PFSK-1 (cell line): ENCODE measurements at regions not wholly inside any gene's neighbourhood (a gene's known extent, or its start where the extent isn't known, plus 50 kb on each side); places are given as distances from the start of the nearest gene placed in this dataset.

ENCODE experiments used
- POLR2AphosphoS5 ChIP-seq: IDR thresholded peaks from 2 replicates; pipeline ENCODE4 v1.6.1; 2012; ENCODE audit warnings: low read depth, mild to moderate bottlenecking, control low read depth, low read length, moderate library complexity
- TAF1 ChIP-seq: IDR thresholded peaks from 2 replicates; pipeline ENCODE4 v1.6.1; 2012; ENCODE audit warnings: low read length, control low read depth, borderline replicate concordance; ENCODE audit not compliant: insufficient read depth
- TF ChIP-seq, protein P1 (sequence below), 2 experiments: IDR thresholded peaks; 2 replicates each; pipeline versions ENCODE4 v1.6.1 to v1.8.0; 2011 to 2012; ENCODE audit warnings: low read depth in 2 of 2, low read length in 2 of 2, control low read depth in 1 of 2, inconsistent platforms in 1 of 2, mild to moderate bottlenecking in 1 of 2, moderate library complexity in 1 of 2; ENCODE audit not compliant: insufficient read depth in 1 of 2

DNA sequence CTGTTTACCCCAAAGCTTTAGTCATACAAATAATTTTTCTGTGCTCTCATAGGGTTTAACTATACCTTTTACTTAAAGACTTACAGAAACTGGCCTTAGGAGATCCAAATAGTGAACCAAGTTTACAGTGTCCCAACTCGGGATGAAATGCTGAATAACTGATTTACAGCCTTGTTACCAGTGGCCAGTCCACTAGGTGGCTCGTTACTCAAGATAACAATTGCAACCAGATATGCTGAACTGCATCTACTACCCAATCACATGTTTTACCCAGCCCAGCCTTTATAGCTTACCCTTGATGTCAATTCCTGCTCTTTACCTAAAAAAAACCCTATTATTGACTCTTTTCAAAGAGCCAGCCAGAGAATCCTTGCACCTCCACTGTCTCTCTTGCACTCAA, 1148.8 kb upstream of the ADGRL4 start:
- TF ChIP-seq POLR2AphosphoS5 (no peak), TAF1 (no peak)
- TF ChIP-seq, protein P1, sequence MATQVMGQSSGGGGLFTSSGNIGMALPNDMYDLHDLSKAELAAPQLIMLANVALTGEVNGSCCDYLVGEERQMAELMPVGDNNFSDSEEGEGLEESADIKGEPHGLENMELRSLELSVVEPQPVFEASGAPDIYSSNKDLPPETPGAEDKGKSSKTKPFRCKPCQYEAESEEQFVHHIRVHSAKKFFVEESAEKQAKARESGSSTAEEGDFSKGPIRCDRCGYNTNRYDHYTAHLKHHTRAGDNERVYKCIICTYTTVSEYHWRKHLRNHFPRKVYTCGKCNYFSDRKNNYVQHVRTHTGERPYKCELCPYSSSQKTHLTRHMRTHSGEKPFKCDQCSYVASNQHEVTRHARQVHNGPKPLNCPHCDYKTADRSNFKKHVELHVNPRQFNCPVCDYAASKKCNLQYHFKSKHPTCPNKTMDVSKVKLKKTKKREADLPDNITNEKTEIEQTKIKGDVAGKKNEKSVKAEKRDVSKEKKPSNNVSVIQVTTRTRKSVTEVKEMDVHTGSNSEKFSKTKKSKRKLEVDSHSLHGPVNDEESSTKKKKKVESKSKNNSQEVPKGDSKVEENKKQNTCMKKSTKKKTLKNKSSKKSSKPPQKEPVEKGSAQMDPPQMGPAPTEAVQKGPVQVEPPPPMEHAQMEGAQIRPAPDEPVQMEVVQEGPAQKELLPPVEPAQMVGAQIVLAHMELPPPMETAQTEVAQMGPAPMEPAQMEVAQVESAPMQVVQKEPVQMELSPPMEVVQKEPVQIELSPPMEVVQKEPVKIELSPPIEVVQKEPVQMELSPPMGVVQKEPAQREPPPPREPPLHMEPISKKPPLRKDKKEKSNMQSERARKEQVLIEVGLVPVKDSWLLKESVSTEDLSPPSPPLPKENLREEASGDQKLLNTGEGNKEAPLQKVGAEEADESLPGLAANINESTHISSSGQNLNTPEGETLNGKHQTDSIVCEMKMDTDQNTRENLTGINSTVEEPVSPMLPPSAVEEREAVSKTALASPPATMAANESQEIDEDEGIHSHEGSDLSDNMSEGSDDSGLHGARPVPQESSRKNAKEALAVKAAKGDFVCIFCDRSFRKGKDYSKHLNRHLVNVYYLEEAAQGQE (IDR thresholded peaks at IDR 0.05; ENCODE audit: insufficient read depth in 1 of 2, low read depth in 2 of 2, low read length in 2 of 2), result no peak
